ENCODE measurements at regions not wholly inside any gene's neighbourhood (a gene's known extent, or its start where the extent isn't known, plus 50 kb on each side); places are given as distances from the start of the nearest gene placed in this dataset.

DNA sequence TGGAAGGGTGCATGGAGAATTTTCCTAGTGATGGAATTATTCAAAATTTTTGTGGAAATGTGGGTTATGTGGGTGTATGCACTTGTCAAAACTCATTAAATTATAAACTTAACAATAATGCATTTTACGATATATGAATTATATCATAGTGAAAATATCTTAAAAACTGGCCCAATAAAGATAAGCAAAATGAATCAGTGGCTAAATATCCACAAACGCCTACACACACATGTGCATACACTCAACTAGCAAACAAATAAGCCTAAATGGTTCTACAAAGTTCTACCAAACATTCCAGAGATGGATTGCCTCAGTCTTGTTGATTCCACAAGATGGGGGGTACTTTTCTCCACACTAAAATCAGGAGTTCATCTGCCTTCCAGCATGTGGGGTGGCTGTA lies 349.5 kb downstream of the TSHZ3 start:
- no peak overlapping the region for H3K4me3 ChIP-seq
- 11% methylated on average over 2 of the region's 2 CpGs for WGBS (ENCODE audit: missing lambda C conversion rate)
- ATAC-seq (no peak), DNase-seq (ENCODE audit: low read depth in 1 of 2, low spot score in 1 of 2) (no peak), FAIRE-seq (no peak)
- no peak for TF ChIP-seq CEBPB (IDR thresholded peaks at IDR 0.05)
- no peak for TF ChIP-seq KDM5A (IDR thresholded peaks at IDR 0.05)
- TF ChIP-seq MAZ (IDR thresholded peaks at IDR 0.05; ENCODE audit: borderline replicate concordance, low read depth, low read length): no peak
- no peak for TF ChIP-seq JUNB (IDR thresholded peaks at IDR 0.05)
- no peak for TF ChIP-seq CHD2 (IDR thresholded peaks at IDR 0.05; ENCODE audit: low read length, partially characterized antibody)
- no peak for TF ChIP-seq EP300 (IDR thresholded peaks at IDR 0.05)
- no peak for TF ChIP-seq PHF8 (IDR thresholded peaks at IDR 0.05; ENCODE audit: borderline replicate concordance, low read depth)
- no peak for TF ChIP-seq EHMT2 (IDR thresholded peaks at IDR 0.05; ENCODE audit: low read depth)
- TF ChIP-seq CBX8 (IDR thresholded peaks at IDR 0.05): no peak
- TF ChIP-seq, protein P1, sequence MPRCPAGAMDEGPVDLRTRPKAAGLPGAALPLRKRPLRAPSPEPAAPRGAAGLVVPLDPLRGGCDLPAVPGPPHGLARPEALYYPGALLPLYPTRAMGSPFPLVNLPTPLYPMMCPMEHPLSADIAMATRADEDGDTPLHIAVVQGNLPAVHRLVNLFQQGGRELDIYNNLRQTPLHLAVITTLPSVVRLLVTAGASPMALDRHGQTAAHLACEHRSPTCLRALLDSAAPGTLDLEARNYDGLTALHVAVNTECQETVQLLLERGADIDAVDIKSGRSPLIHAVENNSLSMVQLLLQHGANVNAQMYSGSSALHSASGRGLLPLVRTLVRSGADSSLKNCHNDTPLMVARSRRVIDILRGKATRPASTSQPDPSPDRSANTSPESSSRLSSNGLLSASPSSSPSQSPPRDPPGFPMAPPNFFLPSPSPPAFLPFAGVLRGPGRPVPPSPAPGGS (IDR thresholded peaks at IDR 0.05): no peak
- no peak for TF ChIP-seq SREBF2 (IDR thresholded peaks at IDR 0.05)
- TF ChIP-seq, protein P2, sequence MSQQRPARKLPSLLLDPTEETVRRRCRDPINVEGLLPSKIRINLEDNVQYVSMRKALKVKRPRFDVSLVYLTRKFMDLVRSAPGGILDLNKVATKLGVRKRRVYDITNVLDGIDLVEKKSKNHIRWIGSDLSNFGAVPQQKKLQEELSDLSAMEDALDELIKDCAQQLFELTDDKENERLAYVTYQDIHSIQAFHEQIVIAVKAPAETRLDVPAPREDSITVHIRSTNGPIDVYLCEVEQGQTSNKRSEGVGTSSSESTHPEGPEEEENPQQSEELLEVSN (IDR thresholded peaks at IDR 0.05; ENCODE audit: borderline replicate concordance, low read depth): no peak
- no peak for TF ChIP-seq GATA3 (IDR thresholded peaks at IDR 0.05; ENCODE audit: borderline replicate concordance)
- TF ChIP-seq, protein P3, sequence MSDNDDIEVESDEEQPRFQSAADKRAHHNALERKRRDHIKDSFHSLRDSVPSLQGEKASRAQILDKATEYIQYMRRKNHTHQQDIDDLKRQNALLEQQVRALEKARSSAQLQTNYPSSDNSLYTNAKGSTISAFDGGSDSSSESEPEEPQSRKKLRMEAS (IDR thresholded peaks at IDR 0.05): no peak
- TF ChIP-seq HDAC2 (IDR thresholded peaks at IDR 0.05): no peak
- no peak for TF ChIP-seq POLR2AphosphoS2 (conservative IDR thresholded peaks at IDR 0.05; ENCODE audit: low read length)
- TF ChIP-seq HOXA7 (CRISPR knock-in tag; IDR thresholded peaks at IDR 0.05): no peak
- ChIA-PET POLR2A (no interaction called here), CTCF (no interaction called here)
- H3K9me3 ChIP-seq: no peaks in the 10 kb centered on the region; the same call in 2 of the 3 replicates
- H3K27ac ChIP-seq: no peak overlapping the region
- no peak overlapping the region for H3K4me2 ChIP-seq
- H3K4me1 ChIP-seq: no peaks in the 10 kb centered on the region

DNA sequence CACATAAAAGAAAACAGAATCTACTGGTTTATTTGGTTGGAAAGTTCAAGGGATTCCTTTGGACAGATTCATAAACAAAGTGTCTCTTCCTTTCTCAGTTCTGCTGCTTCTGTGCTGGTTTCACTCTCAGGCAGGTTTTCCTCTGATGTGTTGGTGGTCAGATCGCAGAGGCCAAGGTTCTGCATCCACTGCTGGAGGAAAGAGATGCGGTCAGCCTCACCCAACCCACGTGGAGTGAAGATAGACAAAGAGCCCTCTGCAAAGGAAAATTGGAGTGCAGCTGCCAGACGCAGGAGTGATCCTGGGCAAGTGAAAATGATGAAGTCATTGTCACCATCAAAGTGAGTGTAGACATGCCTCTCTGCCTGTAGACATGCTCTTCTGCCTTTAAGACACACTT lies 352.0 kb downstream of the TSHZ3 start:
- H3K4me2 ChIP-seq: no peak overlapping the region
- CTCF ChIA-PET: interaction anchor here (1.4 kb wide), 1 partner anchor 65 kb away, joined by 3 read pairs; no protein-coding TSS in a partner anchor
- no peak overlapping the region for H3K27ac ChIP-seq

More for the DNA sequence above, 352.0 kb downstream of the TSHZ3 start:
- ATAC-seq (no peak), FAIRE-seq (peak; percentile 23), DNase-seq (ENCODE audit: low read depth in 1 of 2, low spot score in 1 of 2) (no peak)
- POLR2A ChIA-PET: no interaction called here
- Histone ChIP-seq H3K4me1 (no peaks in the 10 kb centered on the region), H3K9me3 (no peaks in the 10 kb centered on the region; the same call in 2 of the 3 replicates), H3K4me3 (no peak overlapping the region)
- WGBS (ENCODE audit: missing lambda C conversion rate): 15% methylated on average over 4 of the region's 4 CpGs
- no peak for TF ChIP-seq HOXA7 (CRISPR knock-in tag; IDR thresholded peaks at IDR 0.05)
- TF ChIP-seq, protein P4, sequence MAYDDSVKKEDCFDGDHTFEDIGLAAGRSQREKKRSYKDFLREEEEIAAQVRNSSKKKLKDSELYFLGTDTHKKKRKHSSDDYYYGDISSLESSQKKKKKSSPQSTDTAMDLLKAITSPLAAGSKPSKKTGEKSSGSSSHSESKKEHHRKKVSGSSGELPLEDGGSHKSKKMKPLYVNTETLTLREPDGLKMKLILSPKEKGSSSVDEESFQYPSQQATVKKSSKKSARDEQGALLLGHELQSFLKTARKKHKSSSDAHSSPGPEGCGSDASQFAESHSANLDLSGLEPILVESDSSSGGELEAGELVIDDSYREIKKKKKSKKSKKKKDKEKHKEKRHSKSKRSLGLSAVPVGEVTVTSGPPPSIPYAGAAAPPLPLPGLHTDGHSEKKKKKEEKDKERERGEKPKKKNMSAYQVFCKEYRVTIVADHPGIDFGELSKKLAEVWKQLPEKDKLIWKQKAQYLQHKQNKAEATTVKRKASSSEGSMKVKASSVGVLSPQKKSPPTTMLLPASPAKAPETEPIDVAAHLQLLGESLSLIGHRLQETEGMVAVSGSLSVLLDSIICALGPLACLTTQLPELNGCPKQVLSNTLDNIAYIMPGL (CRISPR knock-in tag; IDR thresholded peaks at IDR 0.05; ENCODE audit: borderline replicate concordance): no peak
- TF ChIP-seq ESRRA (IDR thresholded peaks at IDR 0.05; ENCODE audit: borderline replicate concordance, low read length): no peak
- TF ChIP-seq, protein P5, sequence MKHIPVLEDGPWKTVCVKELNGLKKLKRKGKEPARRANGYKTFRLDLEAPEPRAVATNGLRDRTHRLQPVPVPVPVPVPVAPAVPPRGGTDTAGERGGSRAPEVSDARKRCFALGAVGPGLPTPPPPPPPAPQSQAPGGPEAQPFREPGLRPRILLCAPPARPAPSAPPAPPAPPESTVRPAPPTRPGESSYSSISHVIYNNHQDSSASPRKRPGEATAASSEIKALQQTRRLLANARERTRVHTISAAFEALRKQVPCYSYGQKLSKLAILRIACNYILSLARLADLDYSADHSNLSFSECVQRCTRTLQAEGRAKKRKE (CRISPR knock-in tag; IDR thresholded peaks at IDR 0.05; ENCODE audit: low read depth): no peak
- no peak for TF ChIP-seq NR3C1 (IDR thresholded peaks at IDR 0.05)
- no peak for TF ChIP-seq ZC3H11A (IDR thresholded peaks at IDR 0.05)
